HG02588 (cell line): ENCODE measurements at regions not wholly inside any gene's neighbourhood (a gene's known extent, or its start where the extent isn't known, plus 50 kb on each side); places are given as distances from the start of the nearest gene placed in this dataset.

Experiments
- ATAC-seq: cut with Tn5 transposase; IDR thresholded peaks from one replicate; pipeline ENCODE4 v1.9.1; 2021; ENCODE audit warnings: mild to moderate bottlenecking, moderate library complexity; ENCODE audit not compliant: unreplicated experiment

DNA sequence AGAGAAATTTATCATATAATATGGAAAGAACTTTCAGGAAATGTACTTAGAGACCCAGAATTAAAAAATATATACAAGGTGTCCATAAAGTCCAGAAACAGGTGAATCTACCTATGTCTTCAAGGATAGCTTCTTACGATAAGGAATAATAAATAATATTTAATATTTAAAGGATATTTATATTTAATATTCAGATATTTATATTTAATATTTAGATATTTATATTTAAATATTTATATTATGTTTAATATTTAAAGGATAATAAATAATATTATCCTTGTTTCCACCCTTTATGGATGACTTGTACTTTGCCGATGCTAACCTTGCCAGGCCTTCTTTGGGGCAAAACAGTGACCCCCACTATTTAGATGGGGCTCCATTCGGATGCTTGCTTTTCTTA, 169.5 kb upstream of the CADM1 start:
- ATAC-seq, result no peak

DNA sequence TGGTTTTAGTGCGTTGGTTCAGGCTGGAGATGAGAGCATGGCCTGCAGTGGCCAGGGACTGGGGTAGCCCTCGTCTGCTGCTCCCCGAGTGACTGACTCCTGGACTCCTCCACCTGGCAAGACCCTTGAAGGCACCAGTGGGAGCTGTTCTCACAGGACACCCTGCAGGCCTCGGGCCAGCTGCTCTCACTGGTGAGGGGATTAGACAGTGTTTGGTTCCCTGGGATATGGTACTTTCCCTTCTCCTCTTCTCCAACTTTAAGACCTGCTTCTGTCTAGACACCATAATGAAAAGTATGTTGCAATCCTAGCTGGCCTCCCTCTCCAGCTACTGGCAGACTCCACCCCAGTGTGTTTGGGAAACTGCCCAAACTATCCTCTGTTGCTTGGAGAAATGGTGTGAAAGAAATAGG, 168.8 kb upstream of the CADM1 start:
- no peak for ATAC-seq

DNA sequence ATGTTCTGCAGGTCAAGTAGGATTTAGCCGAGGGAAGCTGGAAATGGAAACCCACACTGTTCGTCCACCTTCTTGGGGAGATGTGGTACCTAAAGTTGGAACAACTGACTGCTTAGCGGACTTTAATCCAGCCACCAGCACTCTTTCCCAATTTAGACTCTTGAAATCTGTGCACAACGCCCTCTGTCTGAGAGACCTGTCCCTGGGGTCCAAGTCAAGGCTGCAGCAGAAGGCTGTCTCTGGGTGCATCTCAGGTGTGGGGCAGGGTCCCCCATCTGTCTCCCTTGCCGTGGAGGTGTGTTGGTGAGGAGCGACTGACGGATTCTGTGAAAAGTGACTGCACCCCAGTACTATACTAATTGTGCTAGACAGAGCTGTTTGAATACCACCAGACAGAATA, 168.2 kb upstream of the CADM1 start:
- no peak for ATAC-seq

DNA sequence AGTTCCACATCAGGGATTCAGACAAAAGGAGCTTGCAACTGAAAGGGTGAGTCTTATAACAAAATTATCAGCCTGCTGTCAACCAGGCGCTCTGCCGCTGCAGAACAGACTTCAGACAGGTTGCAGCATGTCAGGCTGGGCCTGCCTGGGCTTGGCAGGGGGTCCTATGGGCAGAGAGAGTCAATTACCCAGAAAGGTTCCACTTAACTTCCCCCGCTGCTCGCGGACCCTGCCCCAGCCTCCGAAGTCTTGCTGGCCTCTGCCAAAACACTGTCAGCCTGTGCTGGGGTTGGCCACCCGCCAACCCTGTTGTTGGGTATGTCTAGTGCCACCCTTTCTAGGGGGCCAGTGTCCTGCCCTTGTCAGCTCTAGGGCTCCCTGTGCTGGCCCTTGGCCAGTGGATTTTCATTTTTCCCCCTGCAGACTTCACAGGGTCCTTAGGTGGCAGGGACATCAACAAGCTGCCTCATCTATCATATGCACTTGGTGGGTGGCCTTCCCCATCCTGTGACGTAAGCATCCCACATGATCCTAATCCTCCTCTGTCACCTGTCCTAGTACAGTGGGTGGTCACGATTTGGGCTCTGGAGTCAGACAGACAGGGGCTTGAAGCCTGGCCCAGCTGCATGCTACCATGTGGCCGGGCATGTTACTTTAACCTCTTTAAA, 166.5 kb upstream of the CADM1 start:
- no peak for ATAC-seq

DNA sequence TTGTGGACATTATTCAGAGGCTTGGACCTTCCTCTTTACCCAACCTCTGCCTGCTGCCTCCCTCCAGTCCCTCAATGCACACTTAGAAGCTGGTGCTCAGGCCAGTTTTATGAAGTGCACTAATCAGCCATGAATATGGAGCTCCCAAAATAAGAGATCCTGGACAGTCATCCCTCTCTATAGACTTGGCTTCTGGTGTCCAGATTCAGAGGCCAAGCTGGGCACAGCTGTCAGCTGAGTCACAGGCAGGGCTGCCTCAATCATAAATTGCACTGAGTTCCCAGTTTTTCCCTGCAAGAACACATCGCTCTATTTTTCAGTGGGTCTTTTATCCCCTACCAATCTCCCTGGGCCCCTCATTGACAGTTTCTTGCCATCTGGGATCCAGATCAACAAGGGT, 161.7 kb upstream of the CADM1 start:
- ATAC-seq, result no peak

DNA sequence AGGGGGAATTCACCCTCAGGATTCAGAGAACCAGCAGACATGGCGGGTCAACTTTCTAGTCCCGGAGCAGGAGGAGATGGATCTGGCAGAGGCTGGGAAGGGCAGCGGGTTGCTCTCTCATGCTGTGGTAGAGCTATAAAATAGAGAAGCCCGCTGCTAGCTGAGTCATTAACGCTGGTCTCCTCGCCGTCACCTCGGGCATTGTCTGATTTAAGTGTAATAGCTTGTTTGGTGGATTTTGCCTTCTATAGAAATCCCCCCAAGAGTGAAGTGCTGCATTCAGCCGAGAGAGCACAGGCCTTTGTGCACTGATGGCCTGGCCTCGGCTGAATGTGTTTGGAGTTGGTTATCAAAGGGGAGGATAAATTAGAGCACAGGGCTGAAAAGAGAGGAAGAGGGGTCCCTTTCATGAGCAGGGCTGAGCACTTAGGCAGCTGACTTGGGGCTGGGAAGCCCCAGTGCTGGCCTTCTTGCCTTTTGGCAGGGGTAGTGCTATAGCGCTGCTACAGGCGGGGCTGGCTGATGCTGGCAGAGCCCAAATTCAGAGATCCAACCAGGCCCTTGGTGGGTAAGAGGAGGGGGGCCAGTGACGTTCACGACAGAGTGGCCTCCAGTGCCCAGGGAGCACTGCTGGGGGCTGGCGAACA, 161.1 kb upstream of the CADM1 start:
- ATAC-seq, result no peak

DNA sequence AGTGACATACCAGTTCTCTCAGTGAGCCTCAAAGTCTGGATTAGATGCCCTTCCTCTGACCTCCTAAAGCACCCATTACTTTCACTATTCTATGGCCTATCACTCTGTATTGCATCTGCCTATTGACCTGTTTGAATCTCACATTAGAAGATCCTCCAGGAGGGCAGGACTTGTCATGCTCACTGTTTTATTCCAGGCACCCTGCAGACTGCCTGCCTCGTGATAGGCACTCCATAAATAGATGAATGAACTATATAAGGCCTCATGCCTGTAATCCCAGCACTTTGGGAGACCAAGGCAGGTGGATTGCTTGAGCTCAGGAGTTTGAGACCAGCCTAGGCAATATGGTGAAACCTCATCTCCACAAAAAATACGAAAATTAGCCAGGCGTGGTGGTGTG, 160.1 kb upstream of the CADM1 start:
- no peak for ATAC-seq

DNA sequence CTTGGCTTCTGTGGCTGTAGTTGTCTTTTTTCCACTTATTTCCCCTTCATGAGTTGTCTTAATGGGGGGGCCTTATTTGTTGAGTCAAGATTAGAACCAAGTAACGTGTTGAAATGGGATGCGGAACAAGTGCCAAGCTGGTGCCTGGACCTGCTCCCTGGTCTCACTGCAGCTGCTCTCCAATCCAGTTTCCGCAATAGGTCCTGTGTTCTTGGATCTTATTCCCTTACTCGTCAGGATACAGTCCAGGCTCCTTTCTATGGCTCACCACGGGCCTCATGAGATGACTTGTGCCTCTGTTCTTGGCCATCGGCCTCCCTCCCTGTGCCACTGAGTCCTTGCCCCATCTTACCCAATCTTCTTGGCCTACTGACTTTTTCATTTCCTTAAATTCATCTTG, 159.6 kb upstream of the CADM1 start:
- ATAC-seq, result no peak

DNA sequence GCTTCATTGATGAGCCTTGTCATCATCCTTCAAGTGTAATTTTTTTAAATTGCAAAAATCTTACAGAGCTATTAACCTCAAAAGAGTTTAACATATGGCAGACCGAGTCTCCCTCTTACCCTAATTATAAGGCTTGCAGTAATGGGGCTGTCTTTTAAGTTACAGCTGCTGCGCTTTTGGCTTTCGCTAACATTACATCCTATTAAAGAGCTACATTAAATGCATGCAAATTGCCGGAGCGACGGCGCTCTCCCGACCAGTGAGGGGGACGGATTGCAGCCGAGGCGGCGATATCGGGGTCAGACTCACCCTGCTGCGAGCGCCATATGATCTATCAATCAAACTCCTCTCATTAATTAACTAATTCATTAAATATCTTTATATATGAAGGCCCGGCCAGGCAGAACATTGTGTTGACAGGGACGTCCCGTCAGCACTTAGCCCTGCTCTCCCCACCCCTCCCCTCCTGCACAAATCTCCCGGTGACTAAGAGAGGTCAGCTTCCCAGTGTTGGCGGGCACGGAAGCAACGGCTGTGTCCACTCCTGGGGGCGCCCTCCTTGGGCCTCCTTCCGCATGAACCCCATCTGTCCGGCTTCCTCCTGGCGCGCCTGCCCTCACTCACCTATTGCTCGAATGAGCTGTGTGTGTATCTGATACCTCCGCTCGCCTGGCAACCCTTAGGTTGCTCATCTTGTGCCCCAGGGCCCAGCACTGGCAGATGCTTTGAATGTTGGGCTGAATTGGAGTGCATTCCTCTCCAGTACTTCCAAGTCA, 156.0 kb upstream of the CADM1 start:
- no peak for ATAC-seq

DNA sequence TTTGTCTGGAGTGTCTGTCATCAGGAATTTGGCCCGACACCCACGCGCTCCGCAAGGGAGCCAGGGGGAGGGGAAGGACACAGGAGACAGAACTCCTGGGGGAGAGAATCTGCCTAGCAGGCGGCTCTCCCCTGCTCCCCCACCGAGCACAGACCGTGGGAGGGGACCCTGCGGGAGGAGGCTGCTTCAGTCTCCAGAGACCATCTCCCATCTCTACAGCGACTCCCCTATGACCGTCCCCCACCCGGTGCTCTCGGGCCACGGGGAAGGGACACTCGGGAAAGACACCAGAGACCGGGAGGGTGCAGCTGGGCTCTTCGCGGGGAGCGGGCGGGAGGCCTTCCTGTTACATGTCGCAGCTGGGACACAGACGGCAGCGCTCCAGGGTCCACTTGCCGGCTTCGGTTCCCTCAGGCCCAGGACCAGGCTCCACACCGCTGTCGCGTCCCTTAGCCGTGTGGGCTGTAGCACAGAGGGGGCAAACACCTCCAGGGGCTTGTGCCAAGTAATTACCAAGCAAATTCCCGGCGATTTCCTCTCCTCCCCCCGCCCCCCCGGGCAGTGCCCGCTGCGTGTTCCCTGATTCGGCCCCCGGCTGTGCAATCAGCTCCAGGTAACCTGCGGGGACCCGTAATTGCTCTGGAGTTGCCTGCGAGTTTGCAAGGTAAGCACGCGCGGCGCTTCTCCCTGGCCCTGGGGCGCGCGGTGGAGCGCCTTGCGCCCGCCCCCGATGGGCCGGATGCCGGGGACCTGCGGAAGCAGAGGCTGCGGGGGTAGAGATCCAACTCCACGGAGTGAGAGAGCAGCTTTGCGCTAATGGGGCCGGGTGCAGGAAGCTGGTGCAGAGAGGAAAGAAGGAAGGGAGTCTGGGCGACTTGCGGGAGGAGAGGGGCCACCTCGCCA, 155.1 kb upstream of the CADM1 start:
- ATAC-seq, result no peak

DNA sequence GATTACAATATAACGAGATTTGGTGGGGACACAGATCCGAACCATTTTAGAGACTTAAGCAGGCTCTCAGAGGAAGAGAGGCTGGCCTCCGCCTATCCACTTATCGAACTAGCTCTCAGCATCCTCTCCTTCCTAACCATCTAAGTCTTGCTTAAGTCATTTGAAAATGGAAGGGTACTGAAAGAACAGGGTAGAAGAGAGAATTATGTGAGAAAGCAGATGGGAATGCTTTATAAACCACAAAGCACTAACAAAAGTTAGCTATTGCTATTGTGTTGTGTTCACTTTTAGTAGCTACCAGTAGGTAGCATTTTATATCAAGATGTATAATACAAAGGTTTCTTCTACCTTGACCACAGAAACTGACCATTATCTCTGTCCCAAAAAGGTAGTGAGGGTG, 153.4 kb upstream of the CADM1 start:
- no peak for ATAC-seq

DNA sequence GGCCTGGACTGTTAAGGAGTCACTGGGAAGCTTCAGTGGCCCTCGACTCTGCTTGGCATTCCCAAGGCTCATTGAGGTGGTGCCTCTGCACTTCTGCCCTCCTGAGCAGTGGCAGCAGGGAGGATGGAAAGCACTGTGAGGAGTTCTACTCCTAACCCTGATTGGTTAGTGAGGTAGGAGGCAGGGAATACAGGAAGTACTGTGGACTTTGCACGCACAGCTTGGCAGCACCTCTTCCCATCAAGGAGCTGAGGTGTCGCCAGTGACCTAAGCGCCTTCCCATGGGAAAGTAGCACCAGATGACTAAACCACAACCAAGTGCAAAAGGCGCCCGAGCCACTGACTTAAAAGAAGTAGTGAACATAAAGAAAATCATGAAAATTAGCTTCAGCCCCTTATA, 152.5 kb upstream of the CADM1 start:
- no peak for ATAC-seq

DNA sequence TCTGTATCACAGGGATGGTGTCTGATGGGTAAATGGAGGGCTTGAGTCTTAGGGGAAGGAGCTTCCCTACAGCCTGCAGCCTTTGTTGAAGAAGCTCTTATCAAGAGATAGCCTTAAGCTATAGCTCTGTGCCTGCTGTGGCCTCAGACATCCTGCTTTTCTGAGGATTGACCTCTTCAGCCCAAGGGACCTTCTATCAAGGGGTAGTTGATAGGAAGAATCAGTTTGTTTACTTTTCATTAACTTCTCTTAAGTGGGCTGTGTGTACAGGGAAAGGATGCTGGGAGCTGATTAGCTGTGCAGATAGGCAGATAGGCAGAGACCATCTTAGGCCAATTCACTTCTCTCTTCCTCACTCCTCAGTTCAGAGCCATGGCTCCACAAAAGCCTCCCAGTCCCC, 151.8 kb upstream of the CADM1 start:
- no peak for ATAC-seq

DNA sequence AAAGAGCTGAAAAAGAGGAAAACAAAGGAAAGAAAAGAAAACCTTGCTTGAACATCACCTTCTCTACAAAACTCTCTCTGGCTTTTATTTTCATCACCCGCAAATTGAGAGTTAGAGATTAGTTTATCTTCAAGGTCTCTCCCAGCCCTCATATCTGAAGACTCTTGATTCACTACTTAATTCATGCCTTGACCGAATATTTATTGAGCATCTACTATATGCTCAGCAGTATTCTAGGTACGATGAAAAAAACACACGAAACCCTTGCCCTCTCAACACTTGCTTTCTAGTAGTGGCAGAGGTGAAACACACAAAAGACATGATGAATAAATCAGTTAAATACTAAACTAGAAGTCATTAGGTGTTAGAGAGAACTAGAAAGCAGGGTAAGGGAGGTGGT, 150.6 kb upstream of the CADM1 start:
- no peak for ATAC-seq

DNA sequence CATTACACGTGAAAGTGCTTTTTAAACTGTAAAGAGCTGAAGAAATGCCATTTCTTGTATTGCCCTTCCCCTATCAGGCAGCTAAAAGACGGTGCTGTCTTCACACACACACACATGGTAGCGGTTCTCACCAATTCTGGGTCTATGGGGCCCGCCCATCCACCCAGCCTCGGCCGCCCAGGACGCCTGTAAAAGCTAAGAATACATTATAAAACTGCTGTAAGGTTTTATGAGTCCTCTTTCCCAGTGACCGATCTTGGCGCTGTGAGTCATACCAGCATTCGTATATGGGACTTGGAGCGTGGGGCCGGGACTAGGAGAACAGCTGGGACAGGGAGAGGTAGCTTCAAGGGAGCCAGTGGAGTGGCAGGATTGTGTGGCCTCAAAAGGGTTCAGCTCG, 149.7 kb upstream of the CADM1 start:
- ATAC-seq, result no peak

DNA sequence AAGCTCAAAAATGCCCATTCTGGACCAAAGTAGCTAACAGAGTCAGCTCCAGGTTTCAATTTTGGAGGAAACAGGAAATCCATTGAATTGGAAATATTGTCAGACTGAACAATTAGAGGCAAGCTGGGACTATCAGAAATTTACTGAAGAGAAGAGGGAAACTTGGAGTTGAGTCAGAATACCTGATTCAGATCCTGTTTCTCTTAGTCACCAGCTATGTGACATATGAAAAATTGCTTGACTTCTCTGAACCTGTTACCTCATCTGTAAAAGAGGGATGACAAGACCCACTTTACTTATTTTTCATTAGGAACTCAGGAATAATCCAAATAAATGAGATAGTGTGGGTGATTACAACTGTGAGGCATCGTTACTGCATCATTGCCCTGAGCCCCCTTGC, 148.9 kb upstream of the CADM1 start:
- no peak for ATAC-seq

DNA sequence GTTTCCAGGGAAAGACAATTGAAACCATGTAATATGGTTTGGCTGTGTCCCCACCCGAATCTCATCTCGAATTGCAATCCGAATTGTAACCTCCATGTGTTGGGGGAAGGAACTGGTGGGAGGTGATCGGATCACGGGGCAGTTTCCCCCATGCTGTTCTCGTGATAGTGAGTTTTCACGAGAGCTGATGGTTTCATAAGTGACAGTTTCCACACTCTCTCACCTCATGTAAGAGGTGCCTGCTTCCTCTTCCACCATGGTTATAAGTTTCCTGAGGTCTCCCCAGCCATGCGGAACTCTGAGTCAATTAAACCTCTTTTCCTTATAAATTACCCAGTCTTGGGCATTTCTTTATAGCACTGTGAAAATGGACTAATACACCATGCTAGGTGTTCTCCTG, 148.3 kb upstream of the CADM1 start:
- no peak for ATAC-seq

DNA sequence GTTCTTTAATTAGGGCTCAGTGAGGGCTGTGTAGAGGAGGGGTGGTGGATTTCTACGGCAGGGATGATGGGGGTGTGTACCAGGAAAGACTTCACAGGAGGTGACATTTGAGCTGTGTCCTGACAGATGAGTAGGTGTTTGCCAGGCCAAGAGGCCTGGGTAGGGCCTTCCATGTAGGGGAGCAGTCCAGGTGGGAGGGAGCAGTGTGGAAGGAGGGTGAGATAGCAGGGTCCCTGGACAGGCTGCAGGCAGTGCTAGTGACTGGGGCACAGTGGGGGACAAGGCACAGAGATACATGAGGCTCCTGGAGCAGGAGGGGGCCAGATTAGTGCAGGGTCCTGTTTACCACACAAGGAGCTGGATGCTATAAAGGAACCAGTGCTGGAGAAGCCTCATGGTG, 147.9 kb upstream of the CADM1 start:
- ATAC-seq, result no peak

DNA sequence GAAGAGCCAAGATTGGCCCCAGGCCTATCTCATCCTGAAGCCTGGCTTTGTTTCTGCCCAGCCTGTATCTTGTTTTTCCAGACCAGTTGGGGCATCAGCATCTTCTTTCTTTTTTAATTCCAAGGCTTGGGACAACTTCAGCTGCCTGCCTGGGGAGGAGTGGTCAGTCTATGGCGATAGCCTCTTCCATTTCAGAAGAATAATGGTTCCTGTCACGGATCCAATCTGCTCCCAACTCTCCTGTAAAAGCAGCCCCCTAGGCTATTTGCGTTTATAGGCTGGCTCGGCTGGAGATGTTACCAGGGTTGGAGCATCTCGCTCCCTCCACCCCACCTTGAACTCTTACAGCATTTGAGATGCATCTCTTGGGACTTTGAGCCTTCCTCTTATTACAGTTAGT, 145.2 kb upstream of the CADM1 start:
- ATAC-seq, result no peak

DNA sequence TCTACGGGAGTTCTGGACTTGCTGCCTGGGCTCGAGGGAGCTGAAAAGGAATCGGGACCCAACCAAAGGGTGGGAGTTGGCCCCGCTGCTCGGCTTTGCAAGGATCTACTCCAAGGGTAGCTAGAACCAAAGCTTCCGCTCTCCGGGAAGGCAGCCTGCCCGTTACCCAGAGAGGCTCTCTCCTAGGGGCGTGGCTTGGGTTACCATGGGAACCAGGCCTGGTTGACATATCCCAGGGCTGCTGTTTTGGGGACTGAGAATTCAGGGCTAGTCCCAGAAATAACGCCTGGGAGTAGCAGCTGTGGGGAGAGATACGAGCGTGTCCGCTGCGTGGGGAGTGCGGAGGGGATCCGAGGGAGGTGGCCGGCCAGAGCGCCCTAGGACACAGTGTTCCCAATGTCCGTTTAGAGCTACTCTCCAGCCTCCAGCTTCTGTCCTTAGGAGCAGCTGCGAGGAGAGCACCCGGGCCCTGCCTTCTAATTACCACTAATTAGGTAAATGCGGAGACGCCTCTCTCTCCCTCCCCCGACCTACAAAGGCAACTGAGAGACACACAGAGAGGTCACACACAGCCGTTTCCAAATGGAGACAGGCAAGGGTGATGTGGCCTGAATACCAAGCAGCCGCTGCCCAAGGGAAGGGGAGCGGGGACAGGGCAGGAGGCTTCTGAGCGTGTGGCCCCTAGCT, 141.6 kb upstream of the CADM1 start:
- no peak for ATAC-seq

DNA sequence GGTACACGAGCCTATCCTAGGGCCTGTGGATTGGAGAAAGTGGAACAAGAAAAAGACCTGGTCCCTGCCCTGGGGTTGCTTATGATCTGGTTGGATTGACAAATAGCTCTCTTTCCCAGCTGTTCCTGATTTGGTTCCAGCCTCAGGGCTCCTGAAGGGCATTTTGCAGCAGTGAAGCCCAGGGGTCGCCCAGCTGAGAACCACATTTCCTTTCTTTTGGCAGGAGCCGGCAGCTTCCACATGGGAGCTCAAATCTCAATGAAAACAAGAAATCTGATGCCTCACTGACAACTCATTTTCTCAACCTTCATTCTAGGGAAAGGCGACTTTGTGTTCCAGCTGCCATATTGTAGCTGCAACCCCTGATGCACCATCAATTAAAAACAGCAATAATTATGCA, 140.6 kb upstream of the CADM1 start:
- no peak for ATAC-seq
